ENCODE measurements at regions not wholly inside any gene's neighbourhood (a gene's known extent, or its start where the extent isn't known, plus 50 kb on each side); places are given as distances from the start of the nearest gene placed in this dataset.

- ATAC-seq (no peak), DNase-seq (no peak)
- Histone ChIP-seq H3K4me3 (no peak overlapping the region), H3K9me3 (no peaks in the 10 kb centered on the region), H3K36me3 (peaks cover 20% of the 10 kb centered on the region), H3K4me1 (peaks cover 16% of the 10 kb centered on the region), H3K27me3 (ENCODE audit: low read depth) (no peaks in the 10 kb centered on the region), H3K27ac (no peak overlapping the region)
- no peak for TF ChIP-seq CTCF (IDR thresholded peaks at IDR 0.05)
- intact Hi-C loops (cut with DNase I): no loop called here
These were observed 104.3 kb downstream of the ZNF608 start for GRCh38 chr5:124642151-124642550.

GRCh38 chr5:124641154-124641792 is 105.2 kb downstream of the ZNF608 start:
- H3K36me3 ChIP-seq: peaks cover 13% of the 10 kb centered on the region
- no peak overlapping the region for H3K27ac ChIP-seq

GRCh38 chr5:124639095-124639665 is 107.3 kb downstream of the ZNF608 start:
- H3K27me3 ChIP-seq (ENCODE audit: low read depth): no peaks in the 10 kb centered on the region
- peaks cover 12% of the 10 kb centered on the region for H3K36me3 ChIP-seq
- DNase-seq (no peak), ATAC-seq (no peak)
- no peak for TF ChIP-seq CTCF (IDR thresholded peaks at IDR 0.05)
- no peaks in the 10 kb centered on the region for H3K9me3 ChIP-seq
- intact Hi-C loops (cut with DNase I): no loop called here
- no peak overlapping the region for H3K4me3 ChIP-seq
- H3K4me1 ChIP-seq: peaks cover 23% of the 10 kb centered on the region
- no peak overlapping the region for H3K27ac ChIP-seq

More at GRCh38 chr5:124641154-124641792, 105.2 kb downstream of the ZNF608 start:
- TF ChIP-seq CTCF (IDR thresholded peaks at IDR 0.05): no peak
- Histone ChIP-seq H3K9me3 (no peaks in the 10 kb centered on the region), H3K4me1 (peaks cover 16% of the 10 kb centered on the region), H3K4me3 (no peak overlapping the region), H3K27me3 (ENCODE audit: low read depth) (no peaks in the 10 kb centered on the region)
- no peak for DNase-seq
- intact Hi-C loops (cut with DNase I): no loop called here
- peak in 1 of 2 donors; percentile 57 for ATAC-seq

GRCh38 chr5:124637011-124637410 is 109.4 kb downstream of the ZNF608 start:
- intact Hi-C loops (cut with DNase I): no loop called here
- DNase-seq: no peak
- no peak for TF ChIP-seq CTCF (IDR thresholded peaks at IDR 0.05)

GRCh38 chr5:124634741-124635323 is 111.6 kb downstream of the ZNF608 start:
- no peak for DNase-seq
- H3K36me3 ChIP-seq: peaks cover 6% of the 10 kb centered on the region
- no peak overlapping the region for H3K27ac ChIP-seq
- no peaks in the 10 kb centered on the region for H3K27me3 ChIP-seq (ENCODE audit: low read depth)
- H3K9me3 ChIP-seq: no peaks in the 10 kb centered on the region
- no peak for TF ChIP-seq CTCF (IDR thresholded peaks at IDR 0.05)
- no peak overlapping the region for H3K4me3 ChIP-seq
- ATAC-seq: no peak
- H3K4me1 ChIP-seq: peaks cover 10% of the 10 kb centered on the region
- intact Hi-C loops (cut with DNase I): no loop called here

More at GRCh38 chr5:124637011-124637410, 109.4 kb downstream of the ZNF608 start:
- ATAC-seq: no peak
- no peaks in the 10 kb centered on the region for H3K9me3 ChIP-seq
- H3K27me3 ChIP-seq (ENCODE audit: low read depth): no peaks in the 10 kb centered on the region
- no peak overlapping the region for H3K27ac ChIP-seq
- peaks cover 23% of the 10 kb centered on the region for H3K4me1 ChIP-seq
- H3K4me3 ChIP-seq: no peak overlapping the region
- peaks cover 6% of the 10 kb centered on the region for H3K36me3 ChIP-seq
